Tibial artery (tissue), 4 donors: ENCODE measurements at regions not wholly inside any gene's neighbourhood (a gene's known extent, or its start where the extent isn't known, plus 50 kb on each side); places are given as distances from the start of the nearest gene placed in this dataset.
A peak's percentile ranks its signal among the peaks of the same experiment; 100 is the strongest.

Source experiments
- DNase-seq, 2 donors: peaks; one replicate each; pipeline ENCODE4 v3.0.0-alpha.2; 2019
- H3K27ac ChIP-seq, 2 donors: fragments of 200-600 bp; sonication (generic) in 1 of 2; 1 replicate in 1 of 2; 2 replicates in 1 of 2; pipeline ENCODE4 v1.5.1; 2018 to 2019; ENCODE audit warnings: mild to moderate bottlenecking in 1 of 2
- H3K27me3 ChIP-seq, 2 donors: fragments of 200-600 bp; sonication (generic) in 1 of 2; one replicate each; pipeline versions ENCODE4 v1.5.1 to v1.6.0; 2016 to 2019
- H3K36me3 ChIP-seq, 3 donors: fragments of 200-600 bp; sonication (generic) in 2 of 3; one replicate each; pipeline ENCODE4 v1.5.1; 2016 to 2019; ENCODE audit warnings: mild to moderate bottlenecking in 2 of 3
- H3K4me1 ChIP-seq, 4 donors: fragments of 200-600 bp; sonication (generic) in 2 of 4; 1 replicate in 3 of 4; 2 replicates in 1 of 4; pipeline ENCODE4 v1.5.1; 2016 to 2019
- H3K4me3 ChIP-seq, 2 donors: fragments of 200-600 bp; sonication (generic) in 1 of 2; 1 replicate in 1 of 2; 2 replicates in 1 of 2; pipeline ENCODE4 v1.5.1; 2018 to 2019; ENCODE audit warnings: mild to moderate bottlenecking in 2 of 2
- H3K9me3 ChIP-seq, 3 donors: fragments of 200-600 bp; sonication (generic) in 1 of 3; one replicate each; pipeline ENCODE4 v1.5.1; 2016 to 2019
- intact Hi-C: fragments of 100-400 bp; cut with DNase I; formaldehyde crosslinking; loops from one replicate; pipeline ENCODE4 v1.15.0; 2023; ENCODE audit warnings: low total_unique reads
- TF ChIP-seq, protein P1 (sequence below), 2 experiments: fragments of 200-600 bp in 1 of 2; fragments of 450-650 bp in 1 of 2; IDR thresholded peaks; one replicate each; pipeline ENCODE4 v1.5.1; 2017 to 2019; ENCODE audit warnings: antibody characterized with exemption in 2 of 2, mild to moderate bottlenecking in 1 of 2, moderate library complexity in 1 of 2

DNA sequence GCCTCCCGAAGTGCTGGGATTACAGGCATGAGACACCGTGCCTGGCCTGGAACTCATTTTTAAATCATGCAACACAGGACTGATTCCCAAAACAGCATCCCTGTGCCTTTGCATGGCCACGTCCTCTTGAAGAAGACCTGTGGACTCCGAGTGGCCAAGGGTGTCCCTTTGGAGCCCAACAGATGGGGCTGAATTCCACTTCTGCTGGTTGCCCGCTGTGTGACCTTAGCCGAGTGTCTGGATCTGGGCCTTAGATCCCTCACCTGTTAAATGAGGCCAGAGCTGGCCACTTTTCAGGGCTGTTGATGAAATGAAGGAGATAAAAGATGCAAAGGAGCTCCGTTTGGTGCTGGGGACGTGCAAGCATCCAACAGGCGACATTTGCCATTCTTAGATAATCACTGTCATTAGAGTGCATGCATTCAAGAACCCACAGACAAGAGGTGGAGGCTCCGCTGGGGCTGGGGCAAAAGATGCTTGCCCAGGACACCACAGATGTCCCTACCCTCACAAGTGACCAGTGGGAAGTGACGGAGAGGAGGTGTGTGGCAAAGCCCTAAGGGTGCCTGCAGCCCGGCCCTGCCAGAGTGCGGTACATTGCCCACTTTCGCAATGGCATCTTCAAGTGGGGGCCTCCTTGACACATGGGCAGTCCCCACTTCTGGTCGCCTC lies 354.1 kb upstream of the TNRC6C start:
- Histone ChIP-seq H3K4me1 (peaks cover 4 to 78% (median 59%) of the 10 kb centered on the region in 4 donors), H3K27ac (peak overlapping the region; percentile 91 to 96)
- DNase-seq = peak; percentile 17 to 59

DNA sequence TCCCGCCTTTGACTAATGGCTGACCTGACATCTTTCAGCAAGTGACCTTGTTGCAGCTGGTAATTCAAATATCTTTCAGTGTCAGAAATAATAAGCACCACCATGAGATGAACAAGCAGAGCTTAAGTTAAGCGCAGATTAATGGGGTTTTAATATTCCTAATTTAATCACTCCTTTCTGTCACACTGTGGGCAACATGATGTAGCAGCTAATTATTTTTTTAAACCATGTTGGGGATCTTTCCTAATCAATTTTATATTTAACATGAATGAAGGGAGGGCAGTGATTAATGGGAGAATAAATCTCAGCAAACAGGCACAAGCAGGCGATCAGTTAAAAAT lies 353.6 kb upstream of the TNRC6C start:
- H3K4me1 ChIP-seq = peaks cover 4 to 78% (median 56%) of the 10 kb centered on the region in 4 donors
- no peak overlapping the region for H3K4me3 ChIP-seq
- DNase-seq = no peak
- intact Hi-C loops = loop anchor here (5.0 kb wide), 1 partner anchor 352 kb away; the partner anchor contains the start of gene TNRC6C
- peak overlapping the region; percentile 91 to 96 for H3K27ac ChIP-seq
- H3K36me3 ChIP-seq = no peaks in the 10 kb centered on the region
- TF ChIP-seq, protein P1, sequence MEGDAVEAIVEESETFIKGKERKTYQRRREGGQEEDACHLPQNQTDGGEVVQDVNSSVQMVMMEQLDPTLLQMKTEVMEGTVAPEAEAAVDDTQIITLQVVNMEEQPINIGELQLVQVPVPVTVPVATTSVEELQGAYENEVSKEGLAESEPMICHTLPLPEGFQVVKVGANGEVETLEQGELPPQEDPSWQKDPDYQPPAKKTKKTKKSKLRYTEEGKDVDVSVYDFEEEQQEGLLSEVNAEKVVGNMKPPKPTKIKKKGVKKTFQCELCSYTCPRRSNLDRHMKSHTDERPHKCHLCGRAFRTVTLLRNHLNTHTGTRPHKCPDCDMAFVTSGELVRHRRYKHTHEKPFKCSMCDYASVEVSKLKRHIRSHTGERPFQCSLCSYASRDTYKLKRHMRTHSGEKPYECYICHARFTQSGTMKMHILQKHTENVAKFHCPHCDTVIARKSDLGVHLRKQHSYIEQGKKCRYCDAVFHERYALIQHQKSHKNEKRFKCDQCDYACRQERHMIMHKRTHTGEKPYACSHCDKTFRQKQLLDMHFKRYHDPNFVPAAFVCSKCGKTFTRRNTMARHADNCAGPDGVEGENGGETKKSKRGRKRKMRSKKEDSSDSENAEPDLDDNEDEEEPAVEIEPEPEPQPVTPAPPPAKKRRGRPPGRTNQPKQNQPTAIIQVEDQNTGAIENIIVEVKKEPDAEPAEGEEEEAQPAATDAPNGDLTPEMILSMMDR (IDR thresholded peaks at IDR 0.05) = no peak
- no peaks in the 10 kb centered on the region for H3K27me3 ChIP-seq
- H3K9me3 ChIP-seq = no peaks in the 10 kb centered on the region

More for the DNA sequence above, 354.1 kb upstream of the TNRC6C start:
- Histone ChIP-seq H3K4me3 (no peak overlapping the region), H3K27me3 (no peaks in the 10 kb centered on the region), H3K36me3 (no peaks in the 10 kb centered on the region), H3K9me3 (no peaks in the 10 kb centered on the region)
- TF ChIP-seq, protein P1 (IDR thresholded peaks at IDR 0.05) = no peak
- intact Hi-C loops = loop anchor here (5.0 kb wide), 1 partner anchor 353 kb away; the partner anchor contains the start of gene TNRC6C

DNA sequence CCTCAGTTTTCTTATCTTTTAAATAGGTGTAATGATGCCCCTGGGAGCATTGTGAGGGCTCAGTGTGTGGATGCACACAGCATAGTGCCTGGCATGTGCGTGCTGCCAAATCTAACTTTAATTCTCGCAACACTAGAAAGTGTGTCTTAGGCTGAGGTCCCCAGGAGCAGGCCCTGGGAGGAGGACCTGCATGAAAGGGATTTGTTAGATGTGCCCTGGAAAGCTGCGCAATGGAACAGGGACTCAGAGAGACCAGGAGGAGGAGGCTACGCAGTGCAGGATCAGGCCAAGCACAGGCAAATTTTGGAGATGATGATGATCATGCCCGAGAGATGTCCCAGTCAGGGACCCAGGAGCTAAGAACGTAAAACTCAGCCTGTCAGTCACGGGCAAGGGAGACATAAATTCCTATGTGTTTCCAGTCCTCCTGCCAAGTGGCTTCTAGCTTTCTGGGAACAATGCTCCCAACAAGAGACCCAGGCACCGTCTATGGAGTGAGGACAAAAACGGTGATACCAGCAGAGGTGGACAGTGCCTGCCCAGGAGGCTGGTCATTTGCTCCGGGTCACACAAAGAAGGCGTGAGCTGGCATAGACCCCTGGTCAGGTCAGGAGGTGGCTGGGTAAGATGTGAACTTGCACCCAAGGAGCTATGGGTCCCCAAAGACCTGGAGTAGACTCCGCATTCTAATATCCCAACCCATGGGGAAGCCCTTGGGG lies 352.2 kb upstream of the TNRC6C start:
- DNase-seq = no peak
- Histone ChIP-seq H3K9me3 (no peaks in the 10 kb centered on the region), H3K4me1 (peaks cover 4 to 78% (median 49%) of the 10 kb centered on the region in 4 donors), H3K27ac (peak overlapping the region; percentile 91 to 96), H3K36me3 (no peaks in the 10 kb centered on the region), H3K4me3 (no peak overlapping the region), H3K27me3 (no peaks in the 10 kb centered on the region)
- TF ChIP-seq, protein P1 (IDR thresholded peaks at IDR 0.05) = no peak
- intact Hi-C loops = no loop called here

DNA sequence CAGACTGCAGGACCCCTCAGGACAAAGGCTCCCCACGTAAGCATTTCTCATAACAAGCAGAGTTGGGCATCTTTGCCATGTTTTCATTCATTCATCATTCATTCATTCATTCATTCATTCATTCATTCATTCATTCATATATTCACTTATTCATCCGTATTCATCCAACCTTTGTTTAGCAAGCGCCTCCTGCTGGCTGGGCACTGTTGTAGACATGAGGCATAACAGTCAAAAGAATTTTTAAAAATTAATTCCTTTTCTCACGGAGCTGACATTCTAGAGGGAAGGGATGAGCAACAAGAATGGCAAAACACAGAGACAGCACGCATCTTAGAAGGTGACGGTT lies 351.7 kb upstream of the TNRC6C start:
- Histone ChIP-seq H3K4me3 (no peak overlapping the region), H3K4me1 (peaks cover 4 to 75% (median 44%) of the 10 kb centered on the region in 4 donors), H3K9me3 (no peaks in the 10 kb centered on the region), H3K36me3 (no peaks in the 10 kb centered on the region), H3K27ac (peak overlapping the region; percentile 91 to 96), H3K27me3 (no peaks in the 10 kb centered on the region)
- intact Hi-C loops = no loop called here
- TF ChIP-seq, protein P1 (IDR thresholded peaks at IDR 0.05) = no peak
- DNase-seq = no peak

DNA sequence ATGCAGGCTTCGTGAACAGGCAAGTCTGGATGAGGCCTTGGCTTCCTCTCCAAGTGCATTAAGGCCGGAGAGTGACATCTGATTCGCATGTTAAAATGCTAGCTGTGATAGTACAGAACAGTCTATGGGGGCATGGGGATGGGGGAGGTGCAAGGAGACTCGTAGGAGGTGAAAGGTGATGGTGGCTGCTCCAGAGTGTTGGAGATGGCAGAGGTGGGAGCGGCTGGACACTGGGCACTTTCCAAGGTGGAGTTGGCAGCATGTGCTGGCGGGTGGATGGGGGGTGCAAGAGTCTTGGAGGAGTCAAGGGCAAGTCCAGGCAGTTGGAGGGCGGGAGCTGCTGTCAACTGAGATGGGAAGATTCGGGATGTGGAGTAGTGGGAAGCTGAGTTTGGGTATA lies 350.9 kb upstream of the TNRC6C start:
- DNase-seq = no peak
- Histone ChIP-seq H3K27ac (no peak overlapping the region), H3K36me3 (no peaks in the 10 kb centered on the region), H3K27me3 (no peaks in the 10 kb centered on the region), H3K4me1 (peaks cover 4 to 67% (median 37%) of the 10 kb centered on the region in 4 donors), H3K9me3 (no peaks in the 10 kb centered on the region), H3K4me3 (no peak overlapping the region)
- TF ChIP-seq, protein P1 (IDR thresholded peaks at IDR 0.05) = no peak
- intact Hi-C loops = no loop called here
